Caco-2 (cell line): ENCODE measurements at regions not wholly inside any gene's neighbourhood (a gene's known extent, or its start where the extent isn't known, plus 50 kb on each side); places are given as distances from the start of the nearest gene placed in this dataset.

Source experiments
- BruUV-seq: library from RNA; stranded (reverse); fragments of 400-500 nt; replicated peaks from 2 replicates; lab custom pipeline; 2021; lab: Mats Ljungman, UMichigan
- CTCF ChIA-PET: fragments of 300-600 bp; sonication (Branson Sonifier 250); formaldehyde crosslinking; loops from one replicate; lab custom pipeline; 2022; ENCODE audit warnings: antibody characterized with exemption; lab: Charles Lee
- POLR2A ChIA-PET: fragments of 300-600 bp; sonication (Branson Sonifier 250); formaldehyde crosslinking; loops from one replicate; lab custom pipeline; 2022; ENCODE audit warnings: antibody characterized with exemption; lab: Charles Lee
- DNase-seq, 2 experiments: peaks; one replicate each; pipeline versions ENCODE4 v3.0.0 to v3.0.0-alpha.2; 2020 to 2022
- H3K27me3 ChIP-seq: replicated peaks from 2 replicates; pipeline ENCODE4 v1.6.0; 2011; ENCODE audit warnings: low read length; ENCODE audit not compliant: control insufficient read depth, insufficient read depth
- H3K36me3 ChIP-seq: 2 replicates; pipeline ENCODE4 v1.5.1; 2011; ENCODE audit warnings: low read length; ENCODE audit not compliant: control insufficient read depth, insufficient read depth
- H3K4me1 ChIP-seq: fragments of 250-450 bp; sonication (Bioruptor Pico); 2 replicates; pipeline ENCODE4 v1.5.1; 2020; ENCODE audit warnings: mild to moderate bottlenecking
- H3K4me3 ChIP-seq: 2 replicates; pipeline ENCODE4 v1.5.1; 2011; ENCODE audit warnings: low read depth, mild to moderate bottlenecking, control low read depth, low read length
- H3K9me3 ChIP-seq: fragments of 250-450 bp; sonication (Bioruptor Pico); 2 replicates; pipeline ENCODE4 v1.5.1; 2020; ENCODE audit warnings: mild to moderate bottlenecking, moderate library complexity
- H3K27ac Mint-ChIP-seq: one replicate; pipeline ENCODE4 v1.8.0; 2022; ENCODE audit warnings: mixed read lengths; ENCODE audit not compliant: unreplicated experiment
- H3K27me3 Mint-ChIP-seq: one replicate; pipeline ENCODE4 v1.8.0; 2022; ENCODE audit warnings: mixed read lengths; ENCODE audit not compliant: insufficient read depth, unreplicated experiment
- H3K36me3 Mint-ChIP-seq: one replicate; pipeline ENCODE4 v1.8.0; 2022; ENCODE audit warnings: mild to moderate bottlenecking, mixed read lengths; ENCODE audit not compliant: insufficient read depth, unreplicated experiment
- H3K4me1 Mint-ChIP-seq: one replicate; pipeline ENCODE4 v1.8.0; 2022; ENCODE audit warnings: low read depth, mixed read lengths; ENCODE audit not compliant: unreplicated experiment
- H3K4me3 Mint-ChIP-seq: one replicate; pipeline ENCODE4 v1.8.0; 2022; ENCODE audit warnings: mild to moderate bottlenecking, moderate library complexity, mixed read lengths; ENCODE audit not compliant: unreplicated experiment
- H3K9me3 Mint-ChIP-seq: one replicate; pipeline ENCODE4 v1.8.0; 2022; ENCODE audit warnings: mixed read lengths; ENCODE audit not compliant: unreplicated experiment
- intact Hi-C: fragments of 100-400 bp; cut with micrococcal nuclease; formaldehyde crosslinking; loops from one replicate; pipeline ENCODE4 v1.10.0; 2022; ENCODE audit not compliant: unreplicated experiment
- TF ChIP-seq, protein P1 (sequence below), 2 experiments: fragments of 200-600 bp in 1 of 2; IDR thresholded peaks; 1 replicate in 1 of 2; 2 replicates in 1 of 2; pipeline versions ENCODE4 v1.5.1 to v1.8.0; 2011 to 2022; ENCODE audit warnings: antibody characterized with exemption in 1 of 2, control low read depth in 1 of 2, inconsistent platforms in 1 of 2, low read depth in 1 of 2, low read length in 1 of 2, mild to moderate bottlenecking in 1 of 2, moderate library complexity in 1 of 2; ENCODE audit not compliant: insufficient read depth in 1 of 2, severe bottlenecking in 1 of 2, unreplicated experiment in 1 of 2

DNA sequence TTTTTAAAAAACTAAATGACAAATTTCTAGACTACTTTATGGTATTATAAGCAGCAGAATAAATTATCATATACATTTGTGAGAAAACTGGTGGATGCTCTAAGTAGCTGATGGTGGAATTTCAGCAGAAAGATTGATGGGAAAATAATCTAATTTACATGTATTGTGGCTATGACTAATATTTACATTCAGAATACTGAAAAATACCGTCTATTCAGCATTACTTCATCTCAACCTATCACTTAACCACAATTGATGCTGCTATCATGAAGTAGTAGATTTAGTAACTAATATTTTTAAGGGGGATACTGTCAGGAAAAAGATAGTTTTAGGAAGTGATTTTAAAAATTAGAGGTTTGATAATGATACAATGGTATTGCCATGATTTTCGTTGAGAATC is 137.9 kb downstream of the IFI44 start:
- Mint-ChIP-seq H3K4me1 (no peaks in the 10 kb centered on the region), H3K27me3 (no peaks in the 10 kb centered on the region), H3K9me3 (no peaks in the 10 kb centered on the region), H3K27ac (no peak overlapping the region), H3K36me3 (no peaks in the 10 kb centered on the region), H3K4me3 (no peak overlapping the region)
- Histone ChIP-seq H3K4me3 (no peak overlapping the region), H3K36me3 (no peaks in the 10 kb centered on the region), H3K9me3 (no peaks in the 10 kb centered on the region), H3K27me3 (no peaks in the 10 kb centered on the region), H3K4me1 (no peaks in the 10 kb centered on the region)
- no TSS peak for BruUV-seq
- CTCF ChIA-PET: no interaction called here
- TF ChIP-seq, protein P1, sequence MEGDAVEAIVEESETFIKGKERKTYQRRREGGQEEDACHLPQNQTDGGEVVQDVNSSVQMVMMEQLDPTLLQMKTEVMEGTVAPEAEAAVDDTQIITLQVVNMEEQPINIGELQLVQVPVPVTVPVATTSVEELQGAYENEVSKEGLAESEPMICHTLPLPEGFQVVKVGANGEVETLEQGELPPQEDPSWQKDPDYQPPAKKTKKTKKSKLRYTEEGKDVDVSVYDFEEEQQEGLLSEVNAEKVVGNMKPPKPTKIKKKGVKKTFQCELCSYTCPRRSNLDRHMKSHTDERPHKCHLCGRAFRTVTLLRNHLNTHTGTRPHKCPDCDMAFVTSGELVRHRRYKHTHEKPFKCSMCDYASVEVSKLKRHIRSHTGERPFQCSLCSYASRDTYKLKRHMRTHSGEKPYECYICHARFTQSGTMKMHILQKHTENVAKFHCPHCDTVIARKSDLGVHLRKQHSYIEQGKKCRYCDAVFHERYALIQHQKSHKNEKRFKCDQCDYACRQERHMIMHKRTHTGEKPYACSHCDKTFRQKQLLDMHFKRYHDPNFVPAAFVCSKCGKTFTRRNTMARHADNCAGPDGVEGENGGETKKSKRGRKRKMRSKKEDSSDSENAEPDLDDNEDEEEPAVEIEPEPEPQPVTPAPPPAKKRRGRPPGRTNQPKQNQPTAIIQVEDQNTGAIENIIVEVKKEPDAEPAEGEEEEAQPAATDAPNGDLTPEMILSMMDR (IDR thresholded peaks at IDR 0.05; ENCODE audit: insufficient read depth in 1 of 2, low read depth in 1 of 2, low read length in 1 of 2, severe bottlenecking in 1 of 2, unreplicated experiment in 1 of 2): no peak
- DNase-seq: no peak
- intact Hi-C loops: no loop called here
- POLR2A ChIA-PET: no interaction called here

DNA sequence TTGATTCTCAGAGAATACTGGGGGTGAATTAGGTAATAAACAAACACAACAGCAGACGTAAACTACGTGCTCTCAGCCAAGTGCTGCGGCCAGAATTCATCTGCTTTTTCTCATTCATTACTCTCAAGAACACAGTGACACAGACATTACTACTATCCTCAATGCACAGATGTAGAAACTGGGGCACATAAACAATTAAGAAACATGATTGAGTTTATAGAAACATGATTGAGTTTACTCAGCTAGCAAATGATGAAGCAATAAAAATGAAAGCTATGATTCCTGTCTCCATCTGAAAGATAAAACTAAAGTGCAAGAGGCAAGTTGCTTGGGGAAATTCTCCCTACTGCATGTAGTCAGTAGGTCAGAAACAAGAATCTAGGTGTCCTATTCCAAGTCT is 140.5 kb downstream of the IFI44 start:
- no peaks in the 10 kb centered on the region for H3K36me3 ChIP-seq
- no peaks in the 10 kb centered on the region for H3K27me3 Mint-ChIP-seq
- POLR2A ChIA-PET: no interaction called here
- no peak overlapping the region for H3K27ac Mint-ChIP-seq
- CTCF ChIA-PET: no interaction called here
- H3K9me3 Mint-ChIP-seq: no peaks in the 10 kb centered on the region
- TF ChIP-seq, protein P1 (IDR thresholded peaks at IDR 0.05; ENCODE audit: insufficient read depth in 1 of 2, low read depth in 1 of 2, low read length in 1 of 2, severe bottlenecking in 1 of 2, unreplicated experiment in 1 of 2): no peak
- no peak overlapping the region for H3K4me3 Mint-ChIP-seq
- no peaks in the 10 kb centered on the region for H3K27me3 ChIP-seq
- H3K4me1 Mint-ChIP-seq: no peaks in the 10 kb centered on the region
- intact Hi-C loops: no loop called here
- no peaks in the 10 kb centered on the region for H3K36me3 Mint-ChIP-seq
- H3K9me3 ChIP-seq: no peaks in the 10 kb centered on the region
- H3K4me3 ChIP-seq: no peak overlapping the region
- no peaks in the 10 kb centered on the region for H3K4me1 ChIP-seq
- no TSS peak for BruUV-seq
- DNase-seq: no peak

DNA sequence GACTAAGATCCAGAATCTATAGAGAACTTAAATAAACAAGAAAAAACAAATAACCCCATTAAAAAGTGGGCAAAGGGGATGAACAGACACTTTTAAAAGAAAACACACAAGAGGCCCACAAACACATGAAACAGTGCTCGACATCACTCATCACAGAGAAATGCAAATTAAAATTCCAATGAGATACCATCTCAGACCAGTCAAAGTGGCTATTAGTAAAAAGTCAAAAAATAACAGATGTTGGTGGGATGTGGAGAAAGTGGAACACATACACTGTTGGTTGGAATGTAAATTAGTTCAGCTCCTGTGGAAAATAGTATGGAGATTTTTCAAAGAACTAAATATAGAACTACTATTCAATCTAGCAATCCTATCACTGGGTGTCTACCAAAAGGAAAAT is 143.1 kb downstream of the IFI44 start:
- Mint-ChIP-seq H3K9me3 (no peaks in the 10 kb centered on the region), H3K36me3 (no peaks in the 10 kb centered on the region), H3K4me1 (no peaks in the 10 kb centered on the region), H3K27ac (no peak overlapping the region), H3K4me3 (no peak overlapping the region), H3K27me3 (peaks cover 3% of the 10 kb centered on the region)
- intact Hi-C loops: no loop called here
- no peak for DNase-seq
- Histone ChIP-seq H3K4me3 (no peak overlapping the region), H3K36me3 (no peaks in the 10 kb centered on the region), H3K9me3 (no peaks in the 10 kb centered on the region), H3K4me1 (no peaks in the 10 kb centered on the region), H3K27me3 (no peaks in the 10 kb centered on the region)
- POLR2A ChIA-PET: no interaction called here
- CTCF ChIA-PET: no interaction called here
- TF ChIP-seq, protein P1 (IDR thresholded peaks at IDR 0.05; ENCODE audit: insufficient read depth in 1 of 2, low read depth in 1 of 2, low read length in 1 of 2, severe bottlenecking in 1 of 2, unreplicated experiment in 1 of 2): no peak
- no TSS peak for BruUV-seq
